Panc1 (cell line): ENCODE measurements at regions not wholly inside any gene's neighbourhood (a gene's known extent, or its start where the extent isn't known, plus 50 kb on each side); places are given as distances from the start of the nearest gene placed in this dataset.

Experiments
- ATAC-seq: fragments of 200-7000 bp; cut with Tn5 transposase; 2 replicates; pipeline ENCODE4 v1.9.1; 2020; ENCODE audit warnings: mild to moderate bottlenecking, moderate library complexity
- BruUV-seq: library from RNA; stranded (reverse); fragments of 400-500 nt; replicated peaks from 2 replicates; lab custom pipeline; 2021; lab: Mats Ljungman, UMichigan
- CTCF ChIA-PET: fragments of 300-600 bp; sonication (Branson Sonifier 250); formaldehyde crosslinking; loops from one replicate; lab custom pipeline; 2022; ENCODE audit warnings: antibody characterized with exemption; lab: Charles Lee
- POLR2A ChIA-PET: fragments of 300-600 bp; sonication (Branson Sonifier 250); formaldehyde crosslinking; loops from one replicate; lab custom pipeline; 2022; ENCODE audit warnings: antibody characterized with exemption; lab: Charles Lee
- DNase-seq: peaks from one replicate; pipeline ENCODE4 v3.0.0-alpha.2; 2010; ENCODE audit warnings: low read depth, low spot score
- H3K27ac ChIP-seq: 2 replicates; pipeline ENCODE4 v1.5.1; 2011; ENCODE audit warnings: mild to moderate bottlenecking, low read length, inconsistent platforms
- H3K27me3 ChIP-seq: fragments of 200-500 bp; sonication (Bioruptor generic); 2 replicates; pipeline ENCODE4 v1.6.0; 2014; ENCODE audit warnings: low read length, inconsistent platforms; ENCODE audit not compliant: control insufficient read depth, insufficient read depth
- H3K36me3 ChIP-seq: fragments of 200-500 bp; sonication (Bioruptor generic); 2 replicates; pipeline ENCODE4 v1.5.1; 2014; ENCODE audit warnings: inconsistent platforms, mild to moderate bottlenecking, low read length, moderate library complexity; ENCODE audit not compliant: control insufficient read depth, insufficient read depth
- H3K4me1 ChIP-seq: 2 replicates; pipeline ENCODE4 v1.5.1; 2011; ENCODE audit warnings: inconsistent platforms, mild to moderate bottlenecking, low read length, moderate library complexity; ENCODE audit not compliant: control insufficient read depth, insufficient read depth
- H3K4me3 ChIP-seq, 2 experiments: 2 replicates each; pipeline ENCODE4 v1.5.1; 2011 to 2012; ENCODE audit warnings: low read depth in 2 of 2, low read length in 2 of 2, mild to moderate bottlenecking in 2 of 2, inconsistent platforms in 1 of 2, moderate library complexity in 1 of 2
- H3K9me3 ChIP-seq: fragments of 200-500 bp; sonication (Bioruptor generic); 2 replicates; pipeline ENCODE4 v1.5.1; 2014; ENCODE audit warnings: low read depth, mild to moderate bottlenecking, inconsistent platforms, low read length, moderate library complexity; ENCODE audit not compliant: control insufficient read depth, insufficient read depth
- POLR2AphosphoS5 ChIP-seq: IDR thresholded peaks from 2 replicates; pipeline ENCODE4 v1.6.1; 2012; ENCODE audit warnings: mild to moderate bottlenecking, low read depth, low read length, moderate library complexity
- SIN3A ChIP-seq: IDR thresholded peaks from 2 replicates; pipeline ENCODE4 v1.6.1; 2012; ENCODE audit warnings: low read depth, mild to moderate bottlenecking, low read length, moderate library complexity, borderline replicate concordance; ENCODE audit not compliant: insufficient read depth
- TCF7L2 ChIP-seq: IDR thresholded peaks from 2 replicates; pipeline ENCODE4 v1.6.1; 2011; ENCODE audit warnings: mild to moderate bottlenecking, low read depth, low read length, inconsistent platforms
- in situ Hi-C: cut with HindIII; loops from 2 replicates; pipeline ENCODE4 v1.10.0; 2016; ENCODE audit warnings: low sequenced_read_pairs, low pct_unique_long_range_greater_than_20kb
- intact Hi-C: fragments of 100-400 bp; cut with micrococcal nuclease; formaldehyde crosslinking; loops from one replicate; pipeline ENCODE4 v1.10.0; 2022; ENCODE audit not compliant: unreplicated experiment
- TF ChIP-seq, protein P1 (sequence below): fragments of 450-650 bp; IDR thresholded peaks from 2 replicates; pipeline ENCODE4 v1.5.1; 2017; ENCODE audit warnings: mild to moderate bottlenecking
- TF ChIP-seq, protein P2 (sequence below), 2 experiments: IDR thresholded peaks; 2 replicates each; pipeline ENCODE4 v1.6.1; 2011 to 2012; ENCODE audit warnings: low read depth in 2 of 2, control low read depth in 1 of 2, low read length in 1 of 2, mild to moderate bottlenecking in 1 of 2, moderate library complexity in 1 of 2; ENCODE audit not compliant: insufficient read depth in 1 of 2

- TF ChIP-seq, protein P1, sequence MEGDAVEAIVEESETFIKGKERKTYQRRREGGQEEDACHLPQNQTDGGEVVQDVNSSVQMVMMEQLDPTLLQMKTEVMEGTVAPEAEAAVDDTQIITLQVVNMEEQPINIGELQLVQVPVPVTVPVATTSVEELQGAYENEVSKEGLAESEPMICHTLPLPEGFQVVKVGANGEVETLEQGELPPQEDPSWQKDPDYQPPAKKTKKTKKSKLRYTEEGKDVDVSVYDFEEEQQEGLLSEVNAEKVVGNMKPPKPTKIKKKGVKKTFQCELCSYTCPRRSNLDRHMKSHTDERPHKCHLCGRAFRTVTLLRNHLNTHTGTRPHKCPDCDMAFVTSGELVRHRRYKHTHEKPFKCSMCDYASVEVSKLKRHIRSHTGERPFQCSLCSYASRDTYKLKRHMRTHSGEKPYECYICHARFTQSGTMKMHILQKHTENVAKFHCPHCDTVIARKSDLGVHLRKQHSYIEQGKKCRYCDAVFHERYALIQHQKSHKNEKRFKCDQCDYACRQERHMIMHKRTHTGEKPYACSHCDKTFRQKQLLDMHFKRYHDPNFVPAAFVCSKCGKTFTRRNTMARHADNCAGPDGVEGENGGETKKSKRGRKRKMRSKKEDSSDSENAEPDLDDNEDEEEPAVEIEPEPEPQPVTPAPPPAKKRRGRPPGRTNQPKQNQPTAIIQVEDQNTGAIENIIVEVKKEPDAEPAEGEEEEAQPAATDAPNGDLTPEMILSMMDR, result no peak
- in situ Hi-C loops (no loop called here), intact Hi-C loops (no loop called here)
- H3K27ac ChIP-seq, result no peak overlapping the region
- H3K9me3 ChIP-seq, result no peaks in the 10 kb centered on the region
- H3K36me3 ChIP-seq, result no peaks in the 10 kb centered on the region
- CTCF ChIA-PET, result no interaction called here
- H3K4me3 ChIP-seq, result no peak overlapping the region
- H3K4me1 ChIP-seq, result no peaks in the 10 kb centered on the region
- ATAC-seq (no peak), DNase-seq (no peak)
- POLR2A ChIA-PET, result no interaction called here
- no TSS peak for BruUV-seq
- H3K27me3 ChIP-seq, result no peaks in the 10 kb centered on the region; the same call in 1 of the 2 replicates
These were observed 130.8 kb downstream of the LMNTD1 start for GRCh38 chr12:25422241-25422640.

DNA sequence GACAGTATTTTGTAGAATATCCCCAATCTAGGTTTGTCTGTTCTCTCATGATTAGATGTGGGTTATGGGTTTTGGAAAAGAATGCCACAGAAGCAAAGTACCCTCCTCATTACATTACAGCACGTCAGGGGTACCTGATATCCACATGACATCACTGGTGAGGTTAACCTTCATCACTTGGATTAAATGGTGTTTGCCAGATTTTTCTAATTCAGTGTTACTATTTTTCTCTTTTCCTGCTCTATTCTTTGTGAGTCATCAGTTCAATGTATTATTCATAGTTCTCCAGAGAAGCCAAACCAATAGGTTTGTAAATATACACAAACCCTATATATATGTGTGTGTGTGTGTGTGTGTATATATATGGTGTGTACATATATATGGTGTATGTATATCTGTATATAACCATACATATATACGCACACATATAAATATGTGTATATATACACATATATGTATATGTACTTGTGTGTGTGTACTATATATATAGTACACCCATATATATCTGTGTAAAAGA is 131.4 kb downstream of the LMNTD1 start:
- POLR2A ChIA-PET, result no interaction called here
- CTCF ChIA-PET, result no interaction called here
- no peaks in the 10 kb centered on the region for H3K4me1 ChIP-seq
- no TSS peak for BruUV-seq
- no peak overlapping the region for H3K27ac ChIP-seq
- no peaks in the 10 kb centered on the region for H3K36me3 ChIP-seq
- no peak for DNase-seq
- H3K9me3 ChIP-seq, result no peaks in the 10 kb centered on the region
- intact Hi-C loops, result no loop called here
- no peak for ATAC-seq
- in situ Hi-C loops, result no loop called here
- no peaks in the 10 kb centered on the region; the same call in 1 of the 2 replicates for H3K27me3 ChIP-seq
- no peak overlapping the region for H3K4me3 ChIP-seq
- TF ChIP-seq TCF7L2, result no peak
- no peak for TF ChIP-seq POLR2AphosphoS5
- TF ChIP-seq, protein P2, sequence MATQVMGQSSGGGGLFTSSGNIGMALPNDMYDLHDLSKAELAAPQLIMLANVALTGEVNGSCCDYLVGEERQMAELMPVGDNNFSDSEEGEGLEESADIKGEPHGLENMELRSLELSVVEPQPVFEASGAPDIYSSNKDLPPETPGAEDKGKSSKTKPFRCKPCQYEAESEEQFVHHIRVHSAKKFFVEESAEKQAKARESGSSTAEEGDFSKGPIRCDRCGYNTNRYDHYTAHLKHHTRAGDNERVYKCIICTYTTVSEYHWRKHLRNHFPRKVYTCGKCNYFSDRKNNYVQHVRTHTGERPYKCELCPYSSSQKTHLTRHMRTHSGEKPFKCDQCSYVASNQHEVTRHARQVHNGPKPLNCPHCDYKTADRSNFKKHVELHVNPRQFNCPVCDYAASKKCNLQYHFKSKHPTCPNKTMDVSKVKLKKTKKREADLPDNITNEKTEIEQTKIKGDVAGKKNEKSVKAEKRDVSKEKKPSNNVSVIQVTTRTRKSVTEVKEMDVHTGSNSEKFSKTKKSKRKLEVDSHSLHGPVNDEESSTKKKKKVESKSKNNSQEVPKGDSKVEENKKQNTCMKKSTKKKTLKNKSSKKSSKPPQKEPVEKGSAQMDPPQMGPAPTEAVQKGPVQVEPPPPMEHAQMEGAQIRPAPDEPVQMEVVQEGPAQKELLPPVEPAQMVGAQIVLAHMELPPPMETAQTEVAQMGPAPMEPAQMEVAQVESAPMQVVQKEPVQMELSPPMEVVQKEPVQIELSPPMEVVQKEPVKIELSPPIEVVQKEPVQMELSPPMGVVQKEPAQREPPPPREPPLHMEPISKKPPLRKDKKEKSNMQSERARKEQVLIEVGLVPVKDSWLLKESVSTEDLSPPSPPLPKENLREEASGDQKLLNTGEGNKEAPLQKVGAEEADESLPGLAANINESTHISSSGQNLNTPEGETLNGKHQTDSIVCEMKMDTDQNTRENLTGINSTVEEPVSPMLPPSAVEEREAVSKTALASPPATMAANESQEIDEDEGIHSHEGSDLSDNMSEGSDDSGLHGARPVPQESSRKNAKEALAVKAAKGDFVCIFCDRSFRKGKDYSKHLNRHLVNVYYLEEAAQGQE (IDR thresholded peaks at IDR 0.05; ENCODE audit: insufficient read depth in 1 of 2, low read depth in 2 of 2, low read length in 1 of 2), result no peak
- TF ChIP-seq SIN3A, result no peak
- TF ChIP-seq, protein P1, result no peak
